ENCODE measurements at regions not wholly inside any gene's neighbourhood (a gene's known extent, or its start where the extent isn't known, plus 50 kb on each side); places are given as distances from the start of the nearest gene placed in this dataset.

- Histone ChIP-seq H3K9me3 (ENCODE audit: control insufficient read depth, low read depth, low read length) (no peaks in the 10 kb centered on the region), H3K9ac (ENCODE audit: extremely low read depth, insufficient read length, low read length) (no peak overlapping the region), H2BK20ac (ENCODE audit: low read depth, low read length, poor library complexity, severe bottlenecking) (no peak overlapping the region), H3T11ph (ENCODE audit: low read length) (no peak overlapping the region), H2BK120ac (ENCODE audit: low read depth, low read length, poor library complexity, severe bottlenecking) (no peak overlapping the region), H3K4me1 (ENCODE audit: insufficient read depth, low read length) (no peaks in the 10 kb centered on the region), H4K8ac (replicated peaks; ENCODE audit: insufficient read length, low read depth, low read length) (no peak overlapping the region), H4K5ac (ENCODE audit: insufficient read length, low read depth, low read length) (no peak overlapping the region), H2BK15ac (ENCODE audit: low read depth, low read length) (no peak overlapping the region), H4K91ac (ENCODE audit: insufficient read length, low read depth, low read length) (no peak overlapping the region), H3K4ac (ENCODE audit: low read depth, low read length) (no peak overlapping the region), H3K14ac (ENCODE audit: insufficient read depth, low read length) (no peak overlapping the region), H2BK5ac (ENCODE audit: insufficient read length, low read length) (no peak overlapping the region), H3K79me2 (ENCODE audit: insufficient read depth, low read length) (no peaks in the 10 kb centered on the region), H2AFZ (ENCODE audit: low read length) (no peak overlapping the region), H3K27me3 (ENCODE audit: insufficient read depth, low read length) (no peaks in the 10 kb centered on the region), H2AK5ac (ENCODE audit: insufficient read length, low read length) (no peak overlapping the region), H3K56ac (ENCODE audit: insufficient read length, low read depth, low read length) (no peak overlapping the region), H2BK12ac (ENCODE audit: insufficient read length, low read depth, low read length) (no peak overlapping the region), H3K27ac (ENCODE audit: insufficient read length, low read depth, low read length) (no peak overlapping the region), H3K23me2 (ENCODE audit: insufficient read length, low read depth, low read length, poor library complexity, severe bottlenecking) (no peaks in the 10 kb centered on the region), H4K20me1 (ENCODE audit: control insufficient read depth, insufficient read depth, insufficient read length) (no peaks in the 10 kb centered on the region), H3K18ac (ENCODE audit: insufficient read length, low read depth, low read length) (no peak overlapping the region), H3K79me1 (ENCODE audit: insufficient read depth, low read depth, low read length, poor library complexity, severe bottlenecking) (no peaks in the 10 kb centered on the region), H3K23ac (ENCODE audit: insufficient read length, low read depth, low read length) (no peak overlapping the region), H3K4me2 (ENCODE audit: insufficient read depth, insufficient read length, low read length) (no peak overlapping the region)
- WGBS (ENCODE audit: extremely low coverage, insufficient read length, low lambda C conversion rate), result no CpG with 5 or more reads among the region's 2 CpGs
- Mint-ChIP-seq H3K27me3 (ENCODE audit: low read depth) (no peaks in the 10 kb centered on the region), H3K36me3 (ENCODE audit: insufficient read depth in 1 of 3, low read depth in 3 of 3) (peaks cover 1 to 18% (median 4%) of the 10 kb centered on the region in 3 experiments; a peak in 6 of 7 replicates), H3K4me1 (peaks cover 12 to 25% of the 10 kb centered on the region in 2 experiments), H3K27ac (no peak overlapping the region), H3K4me3 (no peak overlapping the region), H3K9me3 (peaks cover 9 to 17% of the 10 kb centered on the region in 2 experiments)
- no peak for TF ChIP-seq CTCF (conservative IDR thresholded peaks at IDR 0.05)
- DNase-seq, result no peak
These were observed 259.6 kb upstream of the RRP15 start for GRCh38 chr1:218025454-218025853.

Data from H9 (cell line).